K562 (cell line): ENCODE measurements at regions not wholly inside any gene's neighbourhood (a gene's known extent, or its start where the extent isn't known, plus 50 kb on each side); places are given as distances from the start of the nearest gene placed in this dataset.

ENCODE experiments used
- ATAC-seq: fragments of 200-7000 bp; cut with Tn5 transposase; 3 replicates; pipeline ENCODE4 v1.9.1; 2020; ENCODE audit warnings: moderate library complexity
- BruUV-seq: library from RNA; stranded (reverse); fragments of 400-500 nt; replicated peaks from 2 replicates; lab custom pipeline; 2021; lab: Mats Ljungman, UMichigan
- CTCF ChIA-PET: fragments of 300-600 bp; formaldehyde crosslinking; extraction: SDS; loops from one replicate; lab custom pipeline; 2021; ENCODE audit warnings: low intra/inter-chr PET ratio; lab: Yijun Ruan, JAX
- POLR2A ChIA-PET: fragments of 300-600, 350-650 bp; sonication (Branson Sonifier 250); formaldehyde crosslinking; extraction: SDS; loops from one replicate; lab custom pipeline; 2021; ENCODE audit warnings: antibody characterized with exemption, inconsistent platforms; lab: Yijun Ruan, JAX
- DNase-seq, 4 experiments: peaks; one replicate each; pipeline versions ENCODE4 v3.0.0 to v3.0.0-alpha.2; 2011 to 2018; ENCODE audit warnings: low spot score in 3 of 4, mixed read lengths in 3 of 4; ENCODE audit errors: extremely low read depth in 1 of 4
- FAIRE-seq: peaks from 2 replicates; lab custom pipeline; 2011; peaks lifted over from hg19 to GRCh38; lab: Jason Lieb, UNC
- H2AFZ ChIP-seq: 2 replicates; pipeline ENCODE4 v1.6.0; 2011; ENCODE audit warnings: low read depth, low read length, control low read depth, inconsistent platforms
- H3K27ac ChIP-seq: fragments of 200-600 bp; 3 replicates; pipeline ENCODE4 v1.8.0; 2011; ENCODE audit warnings: low read depth, mild to moderate bottlenecking, control low read depth, inconsistent platforms, low read length, moderate library complexity, mixed read lengths; ENCODE audit errors: extremely low read depth
- H3K27me3 ChIP-seq, 2 experiments: fragments of 300-600 bp in 1 of 2; 2 replicates in 1 of 2; 3 replicates in 1 of 2; pipeline versions ENCODE4 v1.6.0 to v1.8.0; 2011; ENCODE audit warnings: inconsistent platforms in 2 of 2, low read length in 2 of 2, mild to moderate bottlenecking in 1 of 2, mixed read lengths in 1 of 2, moderate library complexity in 1 of 2; ENCODE audit not compliant: control insufficient read depth in 2 of 2, insufficient read depth in 2 of 2
- H3K36me3 ChIP-seq: fragments of 300-600 bp; 3 replicates; pipeline ENCODE4 v1.8.0; 2011; ENCODE audit warnings: mild to moderate bottlenecking, low read length, inconsistent platforms; ENCODE audit not compliant: control insufficient read depth, insufficient read depth
- H3K4me1 ChIP-seq, 2 experiments: fragments of 200-600 bp in 1 of 2; replicated peaks in 1 of 2; 2 replicates in 1 of 2; 3 replicates in 1 of 2; pipeline versions ENCODE4 v1.5.1 to v1.8.0; 2011; ENCODE audit warnings: inconsistent platforms in 2 of 2, low read length in 2 of 2, mild to moderate bottlenecking in 1 of 2, mixed read lengths in 1 of 2, moderate library complexity in 1 of 2; ENCODE audit not compliant: control insufficient read depth in 2 of 2, insufficient read depth in 2 of 2
- H3K4me2 ChIP-seq: 2 replicates; pipeline ENCODE4 v1.6.1; 2011; ENCODE audit warnings: low read length, control low read depth, inconsistent platforms, mixed read lengths; ENCODE audit not compliant: insufficient read depth
- H3K4me3 ChIP-seq: fragments of 200-600 bp; sonication (generic), shearing (Covaris generic); 2 replicates; pipeline ENCODE4 v1.5.1; 2016; ENCODE audit warnings: control low read depth, inconsistent platforms
- H3K79me2 ChIP-seq: fragments of 200-600 bp; 3 replicates; pipeline ENCODE4 v1.8.0; 2011; ENCODE audit warnings: low read length, inconsistent platforms; ENCODE audit not compliant: control insufficient read depth, insufficient read depth
- H3K9ac ChIP-seq, 2 experiments: 2 replicates each; pipeline versions ENCODE4 v1.6.0 to v1.6.1; 2011; ENCODE audit warnings: low read depth in 2 of 2, low read length in 2 of 2, control low read depth in 1 of 2, inconsistent platforms in 1 of 2, mild to moderate bottlenecking in 1 of 2, mixed read lengths in 1 of 2; ENCODE audit not compliant: insufficient read depth in 1 of 2
- H3K9me1 ChIP-seq: one replicate; pipeline ENCODE4 v1.6.0; 2011; ENCODE audit warnings: inconsistent platforms, mild to moderate bottlenecking, low read length, moderate library complexity; ENCODE audit not compliant: control insufficient read depth, insufficient read depth
- H3K9me3 ChIP-seq: replicated peaks from 2 replicates; pipeline ENCODE4 v1.5.1; 2011; ENCODE audit warnings: low read depth, low read length, inconsistent platforms; ENCODE audit not compliant: control insufficient read depth, insufficient read depth
- H4K20me1 ChIP-seq: replicated peaks from 2 replicates; pipeline ENCODE4 v1.6.1; 2011; ENCODE audit warnings: low read length, inconsistent platforms, mixed read lengths; ENCODE audit not compliant: control insufficient read depth, insufficient read depth
- BRD9 ChIP-seq: fragments of 450-650 bp; IDR thresholded peaks from 2 replicates; pipeline ENCODE4 v1.6.1; 2018; ENCODE audit warnings: low read depth; ENCODE audit not compliant: partially characterized antibody
- BRF1 ChIP-seq: IDR thresholded peaks from 3 replicates; pipeline ENCODE4 v1.6.1; 2011; ENCODE audit warnings: borderline replicate concordance, mild to moderate bottlenecking; ENCODE audit not compliant: insufficient read length; ENCODE audit errors: extremely low read depth
- CBX8 ChIP-seq: fragments of 200-600 bp; sonication (generic); IDR thresholded peaks from 2 replicates; pipeline ENCODE4 v1.6.1; 2012; ENCODE audit warnings: borderline replicate concordance, mixed run types, low read depth, mild to moderate bottlenecking, moderate library complexity, mixed read lengths, low read length, control low read depth, inconsistent platforms; ENCODE audit not compliant: poor library complexity, severe bottlenecking; ENCODE audit errors: extremely low read depth
- HMG20A ChIP-seq: fragments of 450-650 bp; formaldehyde crosslinking; conservative IDR thresholded peaks from 2 replicates; pipeline ENCODE4 v1.4.0; 2020; ENCODE audit warnings: mild to moderate bottlenecking, mixed read lengths
- MCM2 ChIP-seq: fragments of 450-650 bp; IDR thresholded peaks from 2 replicates; pipeline ENCODE4 v1.6.1; 2017; ENCODE audit warnings: low read depth, mild to moderate bottlenecking
- NBN ChIP-seq: fragments of 450-650 bp; IDR thresholded peaks from 2 replicates; pipeline ENCODE4 v1.6.1; 2016; ENCODE audit warnings: low read depth, mild to moderate bottlenecking
- RBM22 ChIP-seq: fragments of 200-400 bp; formaldehyde crosslinking; IDR thresholded peaks from 2 replicates; pipeline ENCODE4 v1.6.1; 2018; ENCODE audit warnings: low read length, low read depth; ENCODE audit not compliant: poor library complexity, severe bottlenecking
- RBM25 ChIP-seq: fragments of 200-400 bp; formaldehyde crosslinking; IDR thresholded peaks from 2 replicates; pipeline ENCODE4 v1.6.1; 2018; ENCODE audit warnings: low read length, low read depth, moderate library complexity; ENCODE audit not compliant: severe bottlenecking
- RFX1 ChIP-seq: fragments of 450-650 bp; IDR thresholded peaks from 2 replicates; pipeline ENCODE4 v1.6.1; 2016; ENCODE audit warnings: mild to moderate bottlenecking, moderate library complexity
- SRSF9 ChIP-seq: fragments of 200-400 bp; formaldehyde crosslinking; IDR thresholded peaks from 2 replicates; pipeline ENCODE4 v1.6.1; 2017; ENCODE audit warnings: low read depth, low read length, borderline replicate concordance
- TCF3 ChIP-seq: sonication (generic); formaldehyde crosslinking; IDR thresholded peaks from 2 replicates; pipeline ENCODE4 v1.4.0; 2020; ENCODE audit warnings: mild to moderate bottlenecking, missing genetic modification reagents
- ZHX1 ChIP-seq: fragments of 150-350 bp; conservative IDR thresholded peaks from 2 replicates; pipeline ENCODE4 v1.6.1; 2014; ENCODE audit warnings: low read length
- ZNF75A ChIP-seq: fragments of 450-650 bp; formaldehyde crosslinking; IDR thresholded peaks from 2 replicates; pipeline ENCODE4 v1.4.0; 2020; ENCODE audit warnings: mild to moderate bottlenecking
- ZNF764 ChIP-seq: fragments of 250-450 bp; sonication (Bioruptor Pico); IDR thresholded peaks from 2 replicates; pipeline ENCODE4 v1.4.0; 2020; ENCODE audit warnings: low read depth, mild to moderate bottlenecking, moderate library complexity
- WGBS: fragments of 100-300 bp; shearing (Covaris generic); methylation state at CpG from one replicate; pipeline ENCODE4 v1.1.6; 2016; ENCODE audit warnings: low coverage, mixed read lengths; ENCODE audit not compliant: insufficient coverage; ENCODE audit errors: missing lambda C conversion rate; 5-methylcytosine and 5-hydroxymethylcytosine counted together
- in situ Hi-C: fragments of 300-500 bp; cut with MboI; formaldehyde crosslinking; loops from 4 replicates; pipeline ENCODE4 v1.15.0; 2018; ENCODE audit warnings: inconsistent platforms, mixed read lengths
- intact Hi-C: fragments of 100-400 bp; cut with micrococcal nuclease; formaldehyde crosslinking; loops from 2 replicates; pipeline ENCODE4 v1.14.2; 2022

DNA sequence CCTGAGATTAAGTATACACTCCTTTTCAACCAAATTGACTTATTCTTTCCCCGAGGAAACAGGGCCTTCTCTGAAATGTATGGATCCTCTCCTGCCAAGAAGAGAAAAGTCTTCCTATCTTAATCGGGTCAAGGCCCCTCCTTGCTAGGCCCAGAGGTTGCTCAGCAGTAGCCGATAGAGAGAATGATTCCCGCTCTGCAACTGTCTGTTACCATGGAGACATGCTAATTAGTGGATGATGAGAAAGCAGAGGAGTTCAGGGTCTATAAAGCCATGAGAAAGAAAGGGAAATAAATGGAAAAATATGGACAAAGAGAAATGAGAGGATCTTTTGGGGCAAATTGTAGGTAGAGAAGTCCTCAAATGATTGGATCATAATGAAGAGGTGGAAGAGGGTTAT is 103.5 kb downstream of the POU4F1 start:
- intact Hi-C loops = no loop called here
- Histone ChIP-seq H3K27me3 (no peaks in the 10 kb centered on the region), H3K9ac (no peak overlapping the region), H3K36me3 (no peaks in the 10 kb centered on the region), H4K20me1 (no peaks in the 10 kb centered on the region), H3K9me1 (no peaks in the 10 kb centered on the region), H3K79me2 (no peaks in the 10 kb centered on the region), H3K9me3 (no peaks in the 10 kb centered on the region), H3K4me1 (no peaks in the 10 kb centered on the region; a peak in 1 of 5 replicates), H3K4me3 (no peak overlapping the region), H2AFZ (no peak overlapping the region), H3K27ac (no peak overlapping the region), H3K4me2 (no peak overlapping the region)
- ATAC-seq (no peak), DNase-seq (no peak), FAIRE-seq (no peak)
- CTCF ChIA-PET = no interaction called here
- TF ChIP-seq SRSF9 (no peak), RFX1 (peak; percentile 54)
- WGBS = 0% methylated on average over 3 of the region's 4 CpGs
- in situ Hi-C loops = no loop called here
- BruUV-seq = no TSS peak
- POLR2A ChIA-PET = no interaction called here

DNA sequence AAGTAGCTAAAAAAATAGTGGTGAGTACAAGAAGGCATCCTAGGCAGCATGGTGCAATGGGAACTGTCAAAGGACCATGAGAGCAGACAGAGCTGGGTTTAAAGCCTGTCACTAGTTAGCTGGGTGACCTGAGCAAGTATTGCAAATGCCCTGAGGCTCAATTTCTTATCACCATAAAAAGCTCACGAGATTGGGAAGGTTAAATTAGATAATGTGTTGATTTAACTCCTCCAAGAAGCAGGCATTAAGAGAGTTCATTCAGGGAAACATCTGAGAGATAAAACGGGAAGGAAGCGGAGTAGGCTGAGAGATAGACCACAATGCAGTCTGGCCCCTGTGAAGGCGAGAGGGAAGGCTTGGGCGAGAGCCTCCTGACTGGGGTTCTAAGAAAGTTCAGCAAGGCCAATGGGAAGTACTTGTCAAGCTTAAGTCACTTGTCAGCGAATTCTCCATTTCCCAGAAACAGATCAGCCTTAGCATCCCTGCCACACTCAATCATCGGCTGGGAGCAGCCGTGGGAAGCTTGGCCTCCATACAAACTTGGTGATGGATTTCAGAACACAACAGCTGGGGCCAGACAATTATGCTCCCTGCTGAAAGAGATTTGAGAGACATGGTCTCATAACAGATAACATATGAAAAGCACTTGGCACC is 105.5 kb downstream of the POU4F1 start:
- no peaks in the 10 kb centered on the region for H3K79me2 ChIP-seq
- POLR2A ChIA-PET = no interaction called here
- intact Hi-C loops (no loop called here), in situ Hi-C loops (no loop called here)
- CTCF ChIA-PET = no interaction called here
- DNase-seq = no peak
- H3K36me3 ChIP-seq = no peaks in the 10 kb centered on the region
- no peak for ATAC-seq
- no peaks in the 10 kb centered on the region for H3K27me3 ChIP-seq
- no peak overlapping the region for H3K27ac ChIP-seq
- H3K9me1 ChIP-seq = no peaks in the 10 kb centered on the region
- FAIRE-seq = no peak
- no peak overlapping the region for H3K4me3 ChIP-seq
- no peak overlapping the region for H3K9ac ChIP-seq
- no peaks in the 10 kb centered on the region for H3K9me3 ChIP-seq
- no TSS peak for BruUV-seq
- H4K20me1 ChIP-seq = no peaks in the 10 kb centered on the region
- WGBS = 0% methylated on average over 6 of the region's 8 CpGs
- no peaks in the 10 kb centered on the region for H3K4me1 ChIP-seq
- no peak overlapping the region for H2AFZ ChIP-seq
- no peak overlapping the region for H3K4me2 ChIP-seq
- TF ChIP-seq RBM22 (no peak), BRF1 (no peak), ZNF764 (CRISPR knock-in tag) (no peak), CBX8 (no peak), HMG20A (CRISPR knock-in tag) (no peak), NBN (no peak), ZHX1 (no peak), RBM25 (no peak), ZNF75A (CRISPR knock-in tag) (no peak), MCM2 (no peak), BRD9 (no peak), TCF3 (CRISPR knock-in tag) (no peak)
